OCI-LY3 (cell line): ENCODE measurements at regions not wholly inside any gene's neighbourhood (a gene's known extent, or its start where the extent isn't known, plus 50 kb on each side); places are given as distances from the start of the nearest gene placed in this dataset.

Experiments used
- H2AFZ ChIP-seq: fragments of 200-600, 300-600 bp; shearing (Covaris generic); 2 replicates; pipeline ENCODE4 v1.6.0; 2014; ENCODE audit warnings: antibody characterized with exemption, low read depth, low read length
- H3K27ac ChIP-seq: fragments of 200-600, 300-600 bp; sonication (generic); 2 replicates; pipeline ENCODE4 v1.5.1; 2014; ENCODE audit warnings: mild to moderate bottlenecking, low read length, moderate library complexity, mixed read lengths
- H3K27me3 ChIP-seq: fragments of 200-600, 300-600 bp; sonication (generic); 2 replicates; pipeline ENCODE4 v1.6.1; 2014; ENCODE audit warnings: low read depth, low read length, mixed read lengths
- H3K36me3 ChIP-seq: fragments of 200-600, 300-600 bp; sonication (generic); replicated peaks from 2 replicates; pipeline ENCODE3; 2014; ENCODE audit warnings: low read depth, low read length, mixed read lengths
- H3K4me1 ChIP-seq: fragments of 300-600, 200-600 bp; sonication (generic); 2 replicates; pipeline ENCODE4 v1.6.1; 2014; ENCODE audit warnings: low read length, mixed read lengths
- H3K4me2 ChIP-seq: fragments of 200-600, 300-600 bp; sonication (generic); 2 replicates; pipeline ENCODE4 v1.6.1; 2014; ENCODE audit warnings: low read length, mixed read lengths
- H3K4me3 ChIP-seq: fragments of 300-600, 200-600 bp; sonication (generic); 2 replicates; pipeline ENCODE4 v1.5.1; 2014; ENCODE audit warnings: antibody characterized with exemption, mild to moderate bottlenecking, low read length, moderate library complexity
- H3K79me2 ChIP-seq: fragments of 300-600, 200-600 bp; shearing (Covaris generic); 2 replicates; pipeline ENCODE4 v1.6.1; 2014; ENCODE audit warnings: mild to moderate bottlenecking, low read length, mixed read lengths
- H3K9ac ChIP-seq: fragments of 300-600, 200-600 bp; shearing (Covaris generic); 2 replicates; pipeline ENCODE4 v1.6.0; 2014; ENCODE audit warnings: mild to moderate bottlenecking, low read length, moderate library complexity
- H3K9me3 ChIP-seq: fragments of 200-600, 300-600 bp; shearing (Covaris generic); 2 replicates; pipeline ENCODE4 v1.6.1; 2014; ENCODE audit warnings: low read length, mixed read lengths; ENCODE audit not compliant: insufficient read depth
- H4K20me1 ChIP-seq: fragments of 200-600, 300-600 bp; sonication (generic); 2 replicates; pipeline ENCODE4 v1.6.1; 2016; ENCODE audit warnings: low read length, mixed read lengths; ENCODE audit not compliant: insufficient read depth
- CTCF ChIP-seq: fragments of 200-600, 300-600 bp; sonication (generic); IDR thresholded peaks from 2 replicates; pipeline ENCODE4 v1.5.1; 2014; ENCODE audit warnings: antibody characterized with exemption, low read length, low read depth
- EZH2phosphoT487 ChIP-seq: fragments of 200-600 bp; shearing (Covaris generic); IDR thresholded peaks from 2 replicates; pipeline ENCODE4 v1.6.1; 2018; ENCODE audit warnings: antibody characterized with exemption, mixed run types, low read depth

GRCh38 chr1:223010582-223011504, 132.2 kb downstream of the TLR5 start:
- Histone ChIP-seq H3K9ac (no peak overlapping the region), H2AFZ (no peak overlapping the region), H3K9me3 (no peaks in the 10 kb centered on the region), H3K79me2 (no peaks in the 10 kb centered on the region), H3K4me1 (no peaks in the 10 kb centered on the region), H3K4me3 (no peak overlapping the region), H3K36me3 (no peaks in the 10 kb centered on the region), H3K4me2 (no peak overlapping the region), H3K27me3 (peaks cover 34% of the 10 kb centered on the region), H3K27ac (no peak overlapping the region), H4K20me1 (no peaks in the 10 kb centered on the region)
- TF ChIP-seq CTCF (no peak), EZH2phosphoT487 (no peak)

GRCh38 chr1:223011505-223011856, 131.6 kb downstream of the TLR5 start:
- no peak overlapping the region for H2AFZ ChIP-seq
- H3K9me3 ChIP-seq: no peaks in the 10 kb centered on the region
- no peaks in the 10 kb centered on the region for H3K4me1 ChIP-seq

DNA sequence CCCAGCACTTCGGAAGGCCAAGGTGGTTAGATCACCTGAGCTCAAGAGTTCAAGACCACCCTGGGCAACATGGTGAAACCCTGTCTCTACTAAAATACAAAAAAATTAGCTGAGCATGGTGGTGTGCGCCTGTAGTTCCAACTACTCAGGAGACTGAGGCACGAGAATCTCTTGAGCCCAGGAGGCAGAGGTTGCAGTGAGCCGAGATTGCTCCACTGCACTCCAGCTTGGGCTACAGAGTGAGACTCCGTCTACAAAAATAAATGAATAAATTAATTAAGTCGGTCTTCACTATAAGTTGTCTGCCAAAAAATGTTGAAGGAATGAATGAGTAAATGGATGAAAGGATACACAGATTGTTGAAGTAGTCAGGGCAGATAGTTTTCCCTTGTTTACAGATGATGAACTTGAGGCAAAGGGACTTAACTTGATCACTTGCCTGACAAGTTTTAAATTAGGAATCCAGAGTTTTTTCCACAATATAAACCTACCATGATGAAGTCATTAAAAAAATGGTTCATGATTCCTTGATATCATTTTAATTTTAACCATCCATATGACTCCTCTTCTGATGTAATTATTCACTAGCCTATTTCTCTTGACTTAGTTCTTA, 130.8 kb downstream of the TLR5 start:
- H3K4me2 ChIP-seq: no peak overlapping the region
- no peak overlapping the region for H3K27ac ChIP-seq
- H3K36me3 ChIP-seq: no peaks in the 10 kb centered on the region
- no peak overlapping the region for H2AFZ ChIP-seq
- peaks cover 34% of the 10 kb centered on the region for H3K27me3 ChIP-seq
- H3K79me2 ChIP-seq: no peaks in the 10 kb centered on the region
- no peaks in the 10 kb centered on the region for H3K4me1 ChIP-seq
- no peaks in the 10 kb centered on the region for H4K20me1 ChIP-seq
- H3K9ac ChIP-seq: no peak overlapping the region
- TF ChIP-seq CTCF (no peak), EZH2phosphoT487 (no peak)
- no peak overlapping the region for H3K4me3 ChIP-seq
- no peaks in the 10 kb centered on the region for H3K9me3 ChIP-seq

More at GRCh38 chr1:223011505-223011856, 131.6 kb downstream of the TLR5 start:
- Histone ChIP-seq H3K27me3 (peaks cover 34% of the 10 kb centered on the region), H3K79me2 (no peaks in the 10 kb centered on the region), H3K36me3 (no peaks in the 10 kb centered on the region), H3K4me2 (no peak overlapping the region), H3K9ac (no peak overlapping the region), H4K20me1 (no peaks in the 10 kb centered on the region), H3K4me3 (no peak overlapping the region), H3K27ac (no peak overlapping the region)
- TF ChIP-seq CTCF (no peak), EZH2phosphoT487 (no peak)

GRCh38 chr1:223012938-223013337, 130.1 kb downstream of the TLR5 start:
- no peaks in the 10 kb centered on the region for H3K79me2 ChIP-seq
- no peak overlapping the region for H3K27ac ChIP-seq
- TF ChIP-seq CTCF: no peak
- TF ChIP-seq EZH2phosphoT487: no peak
- H3K27me3 ChIP-seq: peaks cover 34% of the 10 kb centered on the region
- H3K4me2 ChIP-seq: no peak overlapping the region
- no peaks in the 10 kb centered on the region for H4K20me1 ChIP-seq
- H3K4me3 ChIP-seq: no peak overlapping the region
- H2AFZ ChIP-seq: no peak overlapping the region
- no peaks in the 10 kb centered on the region for H3K36me3 ChIP-seq
- H3K4me1 ChIP-seq: no peaks in the 10 kb centered on the region
- H3K9ac ChIP-seq: no peak overlapping the region
- no peaks in the 10 kb centered on the region for H3K9me3 ChIP-seq
